OCI-LY7 (cell line): ENCODE measurements at regions not wholly inside any gene's neighbourhood (a gene's known extent, or its start where the extent isn't known, plus 50 kb on each side); places are given as distances from the start of the nearest gene placed in this dataset.

Experiments used
- EZH2phosphoT487 ChIP-seq: fragments of 200-600 bp; sonication (generic); IDR thresholded peaks from 2 replicates; pipeline ENCODE4 v1.6.1; 2018; ENCODE audit warnings: low read depth, borderline replicate concordance, mild to moderate bottlenecking, mixed run types, antibody characterized with exemption, low read length, moderate library complexity, mixed read lengths
- TF ChIP-seq, protein P1 (sequence below): fragments of 200-600 bp; sonication (generic); conservative IDR thresholded peaks from 2 replicates; pipeline ENCODE4 v1.5.1; 2014; ENCODE audit warnings: mild to moderate bottlenecking, antibody characterized with exemption, low read length, moderate library complexity, mixed read lengths

DNA sequence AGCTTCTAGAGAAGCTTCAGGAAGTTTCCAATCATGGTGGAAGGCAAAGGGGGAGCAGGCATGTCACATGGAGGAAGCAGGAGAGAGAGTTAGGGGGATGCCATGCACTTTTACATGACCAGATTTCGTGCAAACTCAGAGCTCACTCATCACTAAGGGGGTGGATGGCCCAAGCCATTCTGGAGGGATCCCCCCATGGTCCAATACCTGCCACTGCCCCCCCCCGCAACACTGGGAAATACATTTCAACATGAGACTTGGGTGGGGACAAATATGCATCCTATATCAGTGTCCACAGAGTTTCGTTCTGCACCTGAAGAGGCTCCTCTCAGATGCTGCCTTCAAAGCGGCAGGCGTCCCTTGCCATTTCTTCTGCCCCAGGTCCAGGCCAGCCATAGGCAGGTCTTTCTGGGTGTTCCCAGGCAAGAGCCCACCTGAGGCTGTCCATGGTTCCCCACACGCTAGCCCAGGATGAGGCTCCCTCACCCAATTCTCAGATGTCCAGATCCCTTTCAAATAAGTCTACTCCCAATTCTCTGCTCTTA is 1344.3 kb downstream of the TBC1D22A start:
- no peak for TF ChIP-seq EZH2phosphoT487
- TF ChIP-seq, protein P1, sequence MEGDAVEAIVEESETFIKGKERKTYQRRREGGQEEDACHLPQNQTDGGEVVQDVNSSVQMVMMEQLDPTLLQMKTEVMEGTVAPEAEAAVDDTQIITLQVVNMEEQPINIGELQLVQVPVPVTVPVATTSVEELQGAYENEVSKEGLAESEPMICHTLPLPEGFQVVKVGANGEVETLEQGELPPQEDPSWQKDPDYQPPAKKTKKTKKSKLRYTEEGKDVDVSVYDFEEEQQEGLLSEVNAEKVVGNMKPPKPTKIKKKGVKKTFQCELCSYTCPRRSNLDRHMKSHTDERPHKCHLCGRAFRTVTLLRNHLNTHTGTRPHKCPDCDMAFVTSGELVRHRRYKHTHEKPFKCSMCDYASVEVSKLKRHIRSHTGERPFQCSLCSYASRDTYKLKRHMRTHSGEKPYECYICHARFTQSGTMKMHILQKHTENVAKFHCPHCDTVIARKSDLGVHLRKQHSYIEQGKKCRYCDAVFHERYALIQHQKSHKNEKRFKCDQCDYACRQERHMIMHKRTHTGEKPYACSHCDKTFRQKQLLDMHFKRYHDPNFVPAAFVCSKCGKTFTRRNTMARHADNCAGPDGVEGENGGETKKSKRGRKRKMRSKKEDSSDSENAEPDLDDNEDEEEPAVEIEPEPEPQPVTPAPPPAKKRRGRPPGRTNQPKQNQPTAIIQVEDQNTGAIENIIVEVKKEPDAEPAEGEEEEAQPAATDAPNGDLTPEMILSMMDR = no peak
